GM21576 (cell line): ENCODE measurements at regions not wholly inside any gene's neighbourhood (a gene's known extent, or its start where the extent isn't known, plus 50 kb on each side); places are given as distances from the start of the nearest gene placed in this dataset.
"Not testable (repeated sequence)": the region's sequence is repeated elsewhere in the genome, so short reads cannot be mapped to it uniquely, and the experiment has no call there.

Experiments
- ATAC-seq: cut with Tn5 transposase; IDR thresholded peaks from one replicate; pipeline ENCODE4 v1.9.1; 2021; ENCODE audit warnings: mild to moderate bottlenecking, moderate library complexity; ENCODE audit not compliant: unreplicated experiment

DNA sequence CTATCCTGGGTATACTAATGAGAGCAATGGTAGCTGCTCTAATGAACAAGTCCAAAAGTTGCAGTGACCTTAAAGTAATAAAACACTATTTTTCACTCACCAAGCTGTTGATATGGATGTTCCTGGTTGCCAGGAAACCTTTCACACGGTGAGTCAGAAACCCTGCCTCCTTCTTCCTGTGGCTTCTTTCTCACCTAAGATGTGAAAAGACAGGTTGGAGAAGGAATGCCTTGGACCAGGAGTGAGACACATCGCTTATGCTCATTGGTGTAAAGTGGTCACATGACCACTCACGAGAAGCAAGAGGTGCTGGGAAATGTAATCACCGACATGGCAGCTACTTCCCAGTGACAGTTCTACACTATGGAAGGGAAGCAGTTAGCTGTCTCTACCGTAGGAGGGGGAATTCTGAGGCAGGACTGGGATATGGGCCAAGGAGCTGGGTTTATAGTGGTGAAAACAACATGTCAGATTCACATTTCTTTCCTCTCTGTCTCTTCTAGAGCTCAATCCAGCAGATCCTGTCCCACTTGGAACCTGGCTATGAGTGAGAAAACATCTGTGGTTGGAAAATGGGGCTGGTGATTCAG, 320.4 kb upstream of the KLF4 start:
- no peak for ATAC-seq

DNA sequence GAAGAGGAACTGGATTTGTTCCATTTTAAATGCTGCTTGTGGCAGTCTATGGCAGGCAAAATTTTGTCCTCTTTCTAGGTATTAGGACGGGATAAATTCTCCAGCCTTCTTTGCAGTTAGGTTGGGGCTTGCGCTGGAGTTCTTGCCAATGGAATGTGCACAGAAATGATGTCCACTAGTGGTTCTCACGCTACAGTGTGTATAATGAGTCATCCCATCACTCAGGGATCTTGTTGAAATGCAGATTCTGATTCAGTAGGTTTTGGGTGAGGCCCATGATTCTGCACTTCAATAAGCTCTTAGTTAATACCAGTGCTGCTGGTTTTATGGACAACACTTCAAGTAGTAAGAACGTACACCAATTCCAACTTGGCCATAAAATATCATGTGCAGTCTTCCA, 317.6 kb upstream of the KLF4 start:
- ATAC-seq, result no peak

DNA sequence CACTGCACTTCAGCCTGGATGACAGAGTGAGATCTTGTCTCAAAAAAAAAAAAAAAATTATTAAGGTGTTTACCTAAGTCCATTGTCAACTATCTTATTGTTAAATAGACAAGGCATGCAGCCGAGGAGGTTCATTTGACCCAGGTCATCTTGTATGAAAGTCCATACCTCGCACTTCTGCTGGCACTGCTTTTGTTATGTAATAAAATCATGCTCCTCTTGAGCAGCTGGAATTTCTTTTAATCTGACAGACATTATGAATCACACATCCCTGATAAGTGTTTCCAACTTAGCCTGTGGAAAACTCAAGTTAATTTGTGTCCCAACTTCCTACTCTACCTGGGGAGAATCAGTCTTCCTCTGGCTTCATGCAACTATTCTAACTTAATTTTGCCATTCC, 315.6 kb upstream of the KLF4 start:
- ATAC-seq, result no peak

- ATAC-seq, result no peak
Measured at GRCh38 chr9:107794259-107794658, 304.7 kb upstream of the KLF4 start.

GRCh38 chr9:107793541-107793940, 304.0 kb upstream of the KLF4 start:
- ATAC-seq, result no peak

DNA sequence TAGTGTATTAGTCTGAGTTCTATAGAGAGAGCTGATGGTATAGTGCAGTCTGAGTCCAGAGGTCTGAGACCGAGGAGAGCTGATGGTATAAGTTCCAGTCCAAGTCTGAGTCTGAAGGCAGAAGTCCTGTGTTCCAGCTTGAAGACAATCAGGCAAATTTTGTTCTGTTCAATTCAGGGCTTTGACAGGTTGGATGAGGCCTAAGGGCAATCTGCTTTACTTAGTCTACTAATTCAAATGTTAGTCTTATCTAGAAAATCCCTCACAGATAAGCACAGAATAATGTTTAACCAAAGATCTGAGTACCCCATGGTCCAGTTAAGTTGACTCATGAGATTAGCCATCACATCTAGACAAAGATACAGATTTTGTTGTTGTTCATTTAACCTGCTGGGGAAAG, 303.0 kb upstream of the KLF4 start:
- ATAC-seq, result no peak

DNA sequence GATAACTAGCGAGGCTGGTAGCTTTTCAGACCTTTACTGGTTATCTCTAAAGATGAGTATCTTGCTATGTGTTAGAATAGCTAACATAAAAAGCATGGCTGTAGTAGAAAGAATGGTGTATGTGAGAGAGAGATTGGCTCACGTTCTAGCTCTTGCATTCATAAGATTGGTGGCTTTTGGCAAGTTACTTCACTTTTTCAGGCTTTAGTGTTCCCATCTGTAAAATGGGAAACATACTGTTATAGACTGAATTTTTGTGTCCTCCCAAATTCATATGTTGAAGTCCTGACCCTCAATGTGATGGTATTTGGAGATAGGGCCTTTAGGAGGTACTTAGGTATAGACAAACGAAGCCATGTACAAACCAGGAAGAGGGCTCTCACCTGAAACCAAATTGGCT, 302.4 kb upstream of the KLF4 start:
- no peak for ATAC-seq

GRCh38 chr9:107789001-107789700, 299.6 kb upstream of the KLF4 start:
- no peak for ATAC-seq

DNA sequence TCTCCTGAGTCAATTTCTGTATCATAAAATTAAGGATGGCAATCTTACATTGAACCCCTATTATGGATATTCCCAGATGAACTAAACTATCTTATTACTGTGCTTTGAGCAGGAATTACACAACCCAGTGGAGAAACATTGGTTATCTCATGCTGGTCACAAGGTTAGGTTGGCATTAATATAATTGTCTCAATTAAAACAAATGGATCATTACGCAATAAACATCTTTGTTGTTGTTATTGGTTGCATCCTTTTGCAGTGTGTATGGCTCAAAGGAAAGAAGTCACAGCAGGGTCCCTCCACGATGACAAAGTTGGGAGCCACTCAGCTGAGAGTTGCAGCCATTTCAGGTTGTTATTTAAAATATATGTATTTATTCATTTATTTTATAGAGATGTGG, 297.0 kb upstream of the KLF4 start:
- no peak for ATAC-seq

DNA sequence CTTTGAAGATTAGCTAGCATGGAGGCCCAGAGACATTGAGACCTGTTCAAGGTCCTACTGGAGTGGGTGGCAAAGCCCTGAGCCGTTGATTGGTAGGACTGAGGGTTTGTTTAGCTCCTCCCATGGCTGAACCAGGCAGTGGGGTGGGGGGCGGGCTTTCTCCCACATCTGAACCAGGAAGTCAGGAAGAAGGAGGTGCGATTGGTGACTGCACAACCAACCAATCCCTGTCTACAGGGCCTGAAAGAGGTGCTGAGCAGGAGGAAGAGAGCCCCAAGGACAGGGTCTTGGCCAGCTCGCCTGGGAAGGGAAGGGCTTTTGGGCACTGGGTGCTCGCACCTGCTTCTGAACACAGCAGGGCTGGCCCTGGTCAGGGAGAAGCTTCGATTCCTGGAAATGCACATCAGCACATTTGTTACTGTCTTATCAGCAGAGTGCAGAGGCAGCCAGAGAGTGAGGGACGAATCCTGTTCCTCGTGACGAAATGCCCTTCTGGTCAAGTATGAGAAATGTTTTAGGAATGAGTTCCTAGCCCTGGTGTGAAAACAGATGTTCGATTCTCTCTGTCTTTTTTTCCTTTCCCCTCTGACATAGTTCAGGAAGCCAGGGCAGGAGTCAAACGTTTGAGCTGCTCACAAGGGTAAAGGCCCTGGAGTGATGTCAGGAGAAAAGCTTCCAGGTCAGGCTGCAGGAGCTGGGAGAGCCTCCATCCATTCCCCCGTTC, 294.8 kb upstream of the KLF4 start:
- no peak for ATAC-seq

- no peak for ATAC-seq
Measured at GRCh38 chr9:107782789-107783188, 293.2 kb upstream of the KLF4 start.

- ATAC-seq, result no peak
Measured at GRCh38 chr9:107782381-107782780, 292.8 kb upstream of the KLF4 start.

DNA sequence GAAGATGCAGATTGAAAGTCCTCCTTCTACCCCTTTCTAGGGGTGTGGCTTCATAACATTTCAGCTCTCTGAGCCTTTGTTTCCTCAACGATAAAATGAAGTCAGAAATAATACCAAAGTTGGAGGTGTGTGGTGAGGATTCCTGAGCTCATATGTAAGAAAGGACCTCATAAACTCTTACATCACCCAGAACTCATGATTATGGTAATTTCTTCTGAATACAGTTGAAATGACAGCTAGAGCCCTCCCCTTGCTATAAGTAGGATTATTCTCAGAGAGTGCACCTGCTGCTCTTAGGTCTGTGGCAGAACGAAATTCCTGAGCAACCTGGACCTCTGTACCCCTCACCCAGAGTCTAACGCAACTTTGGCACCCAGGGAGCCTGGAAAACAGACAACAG, 291.4 kb upstream of the KLF4 start:
- ATAC-seq, result no peak

DNA sequence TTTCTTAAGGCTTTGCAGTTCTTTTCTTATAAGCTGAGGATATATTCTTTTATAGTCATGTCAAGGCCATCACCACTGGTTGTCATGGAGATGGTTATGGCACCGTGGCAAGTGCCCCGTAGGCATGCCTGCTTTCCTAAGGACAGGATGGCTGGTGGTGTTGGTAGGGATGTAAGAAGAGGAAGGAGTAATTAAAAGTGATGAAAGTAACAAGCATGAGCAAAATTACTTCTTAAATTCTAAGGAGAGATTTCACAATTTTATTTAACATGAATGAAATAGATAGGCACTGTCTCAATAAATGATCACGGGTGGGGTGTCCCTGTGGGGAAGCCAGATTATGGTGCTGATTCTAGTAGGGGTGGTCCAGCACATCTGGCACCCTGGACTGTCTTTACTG, 290.2 kb upstream of the KLF4 start:
- no peak for ATAC-seq

DNA sequence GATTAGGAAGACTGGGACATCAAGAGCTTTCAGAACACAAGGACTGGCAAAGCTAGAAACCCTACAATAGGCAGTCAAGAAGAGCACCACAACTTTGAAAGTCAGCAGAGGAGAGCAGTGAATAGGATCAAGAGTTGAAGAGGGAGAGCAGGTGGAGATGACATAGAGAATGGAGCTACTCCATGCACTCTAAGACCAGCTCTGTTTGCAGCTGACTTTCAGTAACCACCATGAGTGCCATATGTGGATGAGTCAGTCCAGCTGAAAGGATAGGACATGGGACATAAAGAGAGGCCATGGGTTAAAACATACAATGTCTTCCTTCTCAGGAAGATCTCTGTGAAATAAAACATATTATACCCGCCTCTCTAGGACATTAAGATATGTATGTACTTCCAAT, 289.1 kb upstream of the KLF4 start:
- ATAC-seq, result no peak

DNA sequence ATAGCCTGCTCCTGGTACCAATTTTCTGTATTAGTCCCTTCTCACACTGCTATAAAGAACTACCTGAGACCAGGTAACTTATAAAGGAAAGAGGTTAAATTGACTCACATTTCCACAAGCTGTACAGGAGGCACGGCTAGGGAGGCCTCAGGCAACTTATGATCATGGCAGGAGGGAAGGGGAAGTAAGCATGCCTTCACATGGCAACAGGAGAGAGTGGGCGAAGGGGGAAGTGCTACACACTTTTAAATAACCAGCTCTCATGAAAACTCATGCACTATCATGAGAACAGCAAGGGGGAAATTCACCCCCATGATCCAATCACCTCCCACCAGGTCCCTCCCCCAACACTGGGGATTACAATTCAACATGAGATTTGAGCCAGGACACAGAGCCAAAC, 284.5 kb upstream of the KLF4 start:
- ATAC-seq, result not testable (repeated sequence)

- no peak for ATAC-seq
Measured at GRCh38 chr9:107772988-107773387, 283.4 kb upstream of the KLF4 start.

DNA sequence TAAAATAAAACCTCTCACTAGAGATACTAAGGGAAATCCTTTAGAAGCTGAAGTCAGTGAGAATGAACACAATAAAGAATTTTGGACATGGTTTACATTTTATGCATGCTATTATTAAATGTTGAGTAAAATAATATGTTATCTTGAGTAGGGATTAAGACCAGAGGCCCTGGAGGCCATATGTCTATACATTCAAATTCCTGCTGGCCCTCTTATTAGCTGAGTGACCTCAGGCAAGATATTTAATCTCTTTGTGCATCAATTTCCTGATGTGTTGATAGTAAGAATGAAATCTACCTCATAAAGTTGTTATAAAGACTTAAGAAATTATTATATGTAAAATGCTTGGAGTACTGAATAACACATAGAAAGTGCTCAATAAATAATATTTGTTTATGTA, 281.1 kb upstream of the KLF4 start:
- no peak for ATAC-seq

DNA sequence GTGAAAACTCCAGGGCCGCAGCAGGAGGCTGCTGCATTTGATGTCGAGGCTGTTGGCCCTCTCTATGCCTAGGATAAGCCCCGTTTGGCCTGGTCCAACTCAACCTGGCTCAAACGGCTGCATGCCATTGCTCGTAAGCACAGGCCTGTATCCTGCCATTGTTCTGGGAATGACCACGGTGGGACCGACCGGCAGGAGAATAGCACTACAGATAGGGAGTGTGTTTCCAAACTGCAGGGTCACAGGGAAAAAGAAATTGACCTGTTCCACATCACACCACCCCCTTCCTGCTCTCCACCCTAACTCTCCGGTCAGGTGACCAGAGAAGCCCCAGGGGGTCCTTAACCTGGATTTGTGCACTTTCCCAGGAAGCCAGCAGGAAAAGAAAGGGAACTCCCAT, 278.7 kb upstream of the KLF4 start:
- ATAC-seq, result no peak

GRCh38 chr9:107767711-107768110, 278.1 kb upstream of the KLF4 start:
- no peak for ATAC-seq

- ATAC-seq, result not testable (repeated sequence)
Measured at GRCh38 chr9:107763469-107763868, 273.9 kb upstream of the KLF4 start.

GRCh38 chr9:107761307-107761706, 271.7 kb upstream of the KLF4 start:
- ATAC-seq, result no peak
